GM12878 (cell line): ENCODE measurements at regions not wholly inside any gene's neighbourhood (a gene's known extent, or its start where the extent isn't known, plus 50 kb on each side); places are given as distances from the start of the nearest gene placed in this dataset.

Source experiments
- ATAC-seq: fragments of 200-7000 bp; cut with Tn5 transposase; 3 replicates; pipeline ENCODE4 v1.9.1; 2020; ENCODE audit warnings: mild to moderate bottlenecking, moderate library complexity
- BruUV-seq: library from RNA; stranded (reverse); fragments of 400-500 nt; replicated peaks from 2 replicates; lab custom pipeline; 2021; lab: Mats Ljungman, UMichigan
- CTCF ChIA-PET: fragments of 300-600 bp; sonication (Branson Sonifier 250); formaldehyde crosslinking; extraction: SDS; loops from one replicate; lab custom pipeline; 2021; ENCODE audit warnings: inconsistent platforms; lab: Yijun Ruan, JAX
- POLR2A ChIA-PET: fragments of 350-600 bp; formaldehyde crosslinking; extraction: SDS; loops from one replicate; lab custom pipeline; 2021; ENCODE audit warnings: inconsistent platforms; lab: Charles Lee
- RAD21 ChIA-PET: fragments of 300-600 bp; sonication (Branson Sonifier 250); formaldehyde crosslinking; loops from one replicate; lab custom pipeline; 2023; ENCODE audit warnings: antibody characterized with exemption; ENCODE audit not compliant: unreplicated experiment; lab: Charles Lee
- SMC1A ChIA-PET: fragments of 300-600 bp; sonication (Branson Sonifier 250); formaldehyde crosslinking; loops from one replicate; lab custom pipeline; 2023; ENCODE audit not compliant: unreplicated experiment, uncharacterized antibody; lab: Charles Lee
- DNase-seq: peaks from one replicate; pipeline ENCODE4 v3.0.0-alpha.2; 2011; ENCODE audit warnings: low read depth, low spot score
- FAIRE-seq: peaks from 3 replicates; lab custom pipeline; 2011; peaks lifted over from hg19 to GRCh38; lab: Jason Lieb, UNC
- H2AFZ ChIP-seq: 2 replicates; pipeline ENCODE4 v1.6.0; 2011; ENCODE audit warnings: low read depth, low read length, control low read depth; ENCODE audit not compliant: control insufficient read depth
- H3K27ac ChIP-seq: 2 replicates; pipeline ENCODE4 v1.5.1; 2011; ENCODE audit warnings: control low read depth; ENCODE audit not compliant: control insufficient read depth, insufficient read depth
- H3K27me3 ChIP-seq, 2 experiments: replicated peaks in 1 of 2; 2 replicates each; pipeline versions ENCODE4 v1.6.0 to v1.6.1; 2011; ENCODE audit warnings: low read length in 1 of 2; ENCODE audit not compliant: control insufficient read depth in 2 of 2, insufficient read depth in 2 of 2
- H3K36me3 ChIP-seq, 2 experiments: 2 replicates each; pipeline ENCODE4 v1.5.1; 2011; ENCODE audit warnings: low read length in 1 of 2; ENCODE audit not compliant: control insufficient read depth in 2 of 2, insufficient read depth in 2 of 2
- H3K4me1 ChIP-seq: 2 replicates; pipeline ENCODE4 v1.6.1; 2011; ENCODE audit warnings: mild to moderate bottlenecking, low read length, moderate library complexity, mixed read lengths; ENCODE audit not compliant: control insufficient read depth, insufficient read depth
- H3K4me2 ChIP-seq: 2 replicates; pipeline ENCODE4 v1.6.0; 2011; ENCODE audit warnings: control low read depth; ENCODE audit not compliant: control insufficient read depth, insufficient read depth
- H3K4me3 ChIP-seq: fragments of 200-600 bp; sonication (generic); 2 replicates; pipeline ENCODE4 v1.5.1; 2016
- H3K79me2 ChIP-seq: 2 replicates; pipeline ENCODE4 v1.6.0; 2011; ENCODE audit warnings: low read length; ENCODE audit not compliant: control insufficient read depth, insufficient read depth
- H3K9ac ChIP-seq: 2 replicates; pipeline ENCODE4 v1.8.0; 2011; ENCODE audit warnings: low read length, control low read depth, mixed read lengths; ENCODE audit not compliant: control insufficient read depth, insufficient read depth
- H3K9me3 ChIP-seq: replicated peaks from 3 replicates; pipeline ENCODE4 v1.5.1; 2011; ENCODE audit warnings: mild to moderate bottlenecking, low read length; ENCODE audit not compliant: control insufficient read depth, insufficient read depth
- H4K20me1 ChIP-seq: 2 replicates; pipeline ENCODE4 v1.6.0; 2011; ENCODE audit not compliant: control insufficient read depth, insufficient read depth
- CHD2 ChIP-seq: IDR thresholded peaks from 2 replicates; pipeline ENCODE4 v1.6.1; 2011; ENCODE audit warnings: low read depth, low read length, improper control_type of control experiment, borderline replicate concordance
- FOXM1 ChIP-seq: IDR thresholded peaks from 2 replicates; pipeline ENCODE4 v1.6.1; 2012; ENCODE audit warnings: low read depth, mild to moderate bottlenecking, inconsistent platforms, low read length, moderate library complexity
- MTA2 ChIP-seq: fragments of 450-650 bp; IDR thresholded peaks from 2 replicates; pipeline ENCODE4 v1.6.1; 2016; ENCODE audit warnings: low read depth, mild to moderate bottlenecking, moderate library complexity
- MTA3 ChIP-seq: IDR thresholded peaks from 2 replicates; pipeline ENCODE4 v1.6.1; 2012; ENCODE audit warnings: low read length, inconsistent platforms, borderline replicate concordance
- MXI1 ChIP-seq: fragments of 150-350 bp; IDR thresholded peaks from 2 replicates; pipeline ENCODE4 v1.6.1; 2011; ENCODE audit warnings: low read depth, mild to moderate bottlenecking, inconsistent platforms, low read length, improper control_type of control experiment
- NFXL1 ChIP-seq: fragments of 450-650 bp; IDR thresholded peaks from 2 replicates; pipeline ENCODE4 v1.6.1; 2017; ENCODE audit warnings: antibody characterized with exemption, mild to moderate bottlenecking, borderline replicate concordance
- NFYA ChIP-seq: IDR thresholded peaks from 2 replicates; pipeline ENCODE4 v1.6.1; 2011; ENCODE audit warnings: low read depth, mild to moderate bottlenecking, low read length, improper control_type of control experiment, borderline replicate concordance
- RAD51 ChIP-seq: fragments of 450-650 bp; IDR thresholded peaks from 2 replicates; pipeline ENCODE4 v1.6.1; 2016; ENCODE audit warnings: moderate library complexity, mild to moderate bottlenecking, inconsistent platforms
- RB1 ChIP-seq: fragments of 450-650 bp; formaldehyde crosslinking; IDR thresholded peaks from 2 replicates; pipeline ENCODE4 v1.6.1; 2017; ENCODE audit warnings: mild to moderate bottlenecking, borderline replicate concordance
- SMARCA5 ChIP-seq: fragments of 450-650 bp; IDR thresholded peaks from 2 replicates; pipeline ENCODE4 v1.6.1; 2017; ENCODE audit warnings: mild to moderate bottlenecking
- SP1 ChIP-seq: IDR thresholded peaks from one replicate; pipeline ENCODE4 v1.6.1; 2011; ENCODE audit warnings: low read depth, low read length
- TCF12 ChIP-seq: IDR thresholded peaks from 2 replicates; pipeline ENCODE4 v1.6.1; 2011; ENCODE audit warnings: low read depth, mild to moderate bottlenecking, low read length
- TCF3 ChIP-seq: IDR thresholded peaks from 2 replicates; pipeline ENCODE4 v1.6.1; 2012; ENCODE audit warnings: low read depth, mild to moderate bottlenecking, low read length, borderline replicate concordance; ENCODE audit not compliant: insufficient read depth
- YY1 ChIP-seq: IDR thresholded peaks from 2 replicates; pipeline ENCODE4 v1.6.1; 2011; ENCODE audit warnings: low read depth, mild to moderate bottlenecking, low read length
- WGBS: methylation state at CpG from one replicate; pipeline ENCODE4 v1.1.6; 2016; ENCODE audit warnings: low lambda C conversion rate; ENCODE audit not compliant: insufficient replicate concordance, insufficient coverage; ENCODE audit errors: missing lambda C conversion rate; 5-methylcytosine and 5-hydroxymethylcytosine counted together
- in situ Hi-C: fragments of 300-500 bp; cut with MboI; formaldehyde crosslinking; loops from 9 replicates; pipeline ENCODE4 v1.14.3; 2018; ENCODE audit warnings: mixed read lengths
- intact Hi-C: fragments of 100-400 bp; cut with micrococcal nuclease; formaldehyde crosslinking; loops from one replicate; pipeline ENCODE4 v1.14.2; 2022; ENCODE audit not compliant: unreplicated experiment
- TF ChIP-seq, protein P1 (sequence below): IDR thresholded peaks from 2 replicates; pipeline ENCODE4 v1.6.1; 2011; ENCODE audit warnings: low read depth, low read length, improper control_type of control experiment, borderline replicate concordance
- TF ChIP-seq, protein P2 (sequence below): fragments of 150-350 bp; IDR thresholded peaks from 2 replicates; pipeline ENCODE4 v1.6.1; 2016; ENCODE audit warnings: low read depth, low read length

DNA sequence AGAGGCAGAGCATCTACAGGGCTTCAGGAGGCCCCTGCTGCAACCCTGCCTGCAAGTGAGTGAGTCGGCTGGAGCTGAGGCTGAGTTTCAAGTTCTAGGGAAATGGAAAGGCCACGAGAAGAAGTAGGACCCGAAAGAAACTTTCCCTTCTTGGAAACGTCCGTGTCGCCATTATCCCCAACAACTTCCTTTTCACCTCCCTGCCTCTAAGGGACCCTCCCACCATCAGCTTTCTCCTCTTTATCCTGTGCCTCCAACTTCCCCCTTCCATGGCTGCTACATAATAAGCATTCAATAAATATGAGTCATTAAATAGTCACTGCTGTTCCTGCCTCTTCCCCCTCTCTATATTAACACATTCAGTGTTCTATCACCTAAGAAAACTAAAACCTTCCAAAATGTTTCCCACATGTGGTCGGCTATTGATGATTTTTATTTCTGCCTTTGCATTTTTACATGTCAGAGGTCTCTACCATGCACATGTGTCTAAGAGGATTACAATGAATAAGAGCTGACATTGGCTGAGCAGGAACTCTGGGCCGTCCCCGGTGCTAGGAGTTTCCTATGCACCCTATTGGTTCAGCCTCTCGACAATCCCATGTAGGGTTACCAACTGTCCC is 115.9 kb upstream of the TNRC6C start:
- CTCF ChIA-PET, result no interaction called here
- ATAC-seq (no peak), DNase-seq (no peak)

More for the DNA sequence above, 115.9 kb upstream of the TNRC6C start:
- no peak for FAIRE-seq
- ChIA-PET RAD21 (interaction anchor here (1.7 to 3.5 kb wide), 2 partner anchors 8 to 24 kb away, joined by 7 to 27 read pairs; no protein-coding TSS in a partner anchor), POLR2A (interaction anchor here (2.2 to 2.5 kb wide), 3 partner anchors 8 to 115 kb away, joined by 12 to 18 read pairs (median 18); partner anchors contain the start of gene TNRC6C), SMC1A (interaction anchor here (0.7 to 3.5 kb wide), 6 partner anchors 9 to 38 kb away, joined by 3 to 19 read pairs (median 4); no protein-coding TSS in a partner anchor)
- Histone ChIP-seq H3K79me2 (no peaks in the 10 kb centered on the region), H3K9ac (no peak overlapping the region), H4K20me1 (no peaks in the 10 kb centered on the region; the same call in 1 of the 2 replicates), H3K4me3 (no peak overlapping the region), H3K9me3 (no peaks in the 10 kb centered on the region; the same call in 2 of the 3 replicates), H2AFZ (no peak overlapping the region), H3K36me3 (no peaks in the 10 kb centered on the region), H3K4me2 (no peak overlapping the region), H3K4me1 (peaks cover 14% of the 10 kb centered on the region), H3K27me3 (no peaks in the 10 kb centered on the region), H3K27ac (no peak overlapping the region)
- WGBS, result 62% methylated on average over 10 of the region's 10 CpGs
- in situ Hi-C loops, result no loop called here
- intact Hi-C loops, result no loop called here
- BruUV-seq, result no TSS peak
- TF ChIP-seq TCF12, result no peak
- no peak for TF ChIP-seq FOXM1
- TF ChIP-seq RB1, result no peak
- TF ChIP-seq MXI1, result no peak
- no peak for TF ChIP-seq MTA2
- TF ChIP-seq, protein P1, sequence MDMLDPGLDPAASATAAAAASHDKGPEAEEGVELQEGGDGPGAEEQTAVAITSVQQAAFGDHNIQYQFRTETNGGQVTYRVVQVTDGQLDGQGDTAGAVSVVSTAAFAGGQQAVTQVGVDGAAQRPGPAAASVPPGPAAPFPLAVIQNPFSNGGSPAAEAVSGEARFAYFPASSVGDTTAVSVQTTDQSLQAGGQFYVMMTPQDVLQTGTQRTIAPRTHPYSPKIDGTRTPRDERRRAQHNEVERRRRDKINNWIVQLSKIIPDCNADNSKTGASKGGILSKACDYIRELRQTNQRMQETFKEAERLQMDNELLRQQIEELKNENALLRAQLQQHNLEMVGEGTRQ, result no peak
- TF ChIP-seq TCF3, result no peak
- no peak for TF ChIP-seq RAD51
- no peak for TF ChIP-seq YY1
- TF ChIP-seq MTA3, result no peak
- no peak for TF ChIP-seq NFXL1
- TF ChIP-seq, protein P2, sequence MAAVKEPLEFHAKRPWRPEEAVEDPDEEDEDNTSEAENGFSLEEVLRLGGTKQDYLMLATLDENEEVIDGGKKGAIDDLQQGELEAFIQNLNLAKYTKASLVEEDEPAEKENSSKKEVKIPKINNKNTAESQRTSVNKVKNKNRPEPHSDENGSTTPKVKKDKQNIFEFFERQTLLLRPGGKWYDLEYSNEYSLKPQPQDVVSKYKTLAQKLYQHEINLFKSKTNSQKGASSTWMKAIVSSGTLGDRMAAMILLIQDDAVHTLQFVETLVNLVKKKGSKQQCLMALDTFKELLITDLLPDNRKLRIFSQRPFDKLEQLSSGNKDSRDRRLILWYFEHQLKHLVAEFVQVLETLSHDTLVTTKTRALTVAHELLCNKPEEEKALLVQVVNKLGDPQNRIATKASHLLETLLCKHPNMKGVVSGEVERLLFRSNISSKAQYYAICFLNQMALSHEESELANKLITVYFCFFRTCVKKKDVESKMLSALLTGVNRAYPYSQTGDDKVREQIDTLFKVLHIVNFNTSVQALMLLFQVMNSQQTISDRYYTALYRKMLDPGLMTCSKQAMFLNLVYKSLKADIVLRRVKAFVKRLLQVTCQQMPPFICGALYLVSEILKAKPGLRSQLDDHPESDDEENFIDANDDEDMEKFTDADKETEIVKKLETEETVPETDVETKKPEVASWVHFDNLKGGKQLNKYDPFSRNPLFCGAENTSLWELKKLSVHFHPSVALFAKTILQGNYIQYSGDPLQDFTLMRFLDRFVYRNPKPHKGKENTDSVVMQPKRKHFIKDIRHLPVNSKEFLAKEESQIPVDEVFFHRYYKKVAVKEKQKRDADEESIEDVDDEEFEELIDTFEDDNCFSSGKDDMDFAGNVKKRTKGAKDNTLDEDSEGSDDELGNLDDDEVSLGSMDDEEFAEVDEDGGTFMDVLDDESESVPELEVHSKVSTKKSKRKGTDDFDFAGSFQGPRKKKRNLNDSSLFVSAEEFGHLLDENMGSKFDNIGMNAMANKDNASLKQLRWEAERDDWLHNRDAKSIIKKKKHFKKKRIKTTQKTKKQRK, result no peak
- TF ChIP-seq SMARCA5, result no peak
- no peak for TF ChIP-seq SP1
- no peak for TF ChIP-seq NFYA
- no peak for TF ChIP-seq CHD2
